ENCODE measurements at regions not wholly inside any gene's neighbourhood (a gene's known extent, or its start where the extent isn't known, plus 50 kb on each side); places are given as distances from the start of the nearest gene placed in this dataset.

DNA sequence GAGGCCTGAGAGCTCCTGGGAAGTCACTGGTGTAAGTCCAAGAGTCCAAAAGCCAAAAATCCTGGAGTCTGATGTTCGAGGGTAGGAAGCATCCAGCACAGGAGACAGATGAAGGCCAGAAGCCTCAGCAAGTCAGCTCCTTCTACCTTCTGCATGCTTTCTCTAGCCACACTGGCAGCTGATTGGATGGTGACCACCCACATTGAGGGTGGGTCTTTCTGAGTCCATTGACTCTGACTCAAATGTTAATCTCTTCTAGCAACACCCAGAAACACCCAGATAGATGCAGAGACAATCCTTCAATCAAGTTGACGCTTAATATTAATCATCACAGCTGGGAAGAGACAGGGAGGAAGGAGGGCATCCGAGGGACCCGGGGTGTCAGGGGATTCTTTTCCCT, 305.8 kb downstream of the AACS start:
- no peak for DNase-seq (ENCODE audit: low spot score)

- DNase-seq (ENCODE audit: low spot score): no peak
These were observed 306.9 kb downstream of the AACS start for GRCh38 chr12:125372085-125372484.

DNA sequence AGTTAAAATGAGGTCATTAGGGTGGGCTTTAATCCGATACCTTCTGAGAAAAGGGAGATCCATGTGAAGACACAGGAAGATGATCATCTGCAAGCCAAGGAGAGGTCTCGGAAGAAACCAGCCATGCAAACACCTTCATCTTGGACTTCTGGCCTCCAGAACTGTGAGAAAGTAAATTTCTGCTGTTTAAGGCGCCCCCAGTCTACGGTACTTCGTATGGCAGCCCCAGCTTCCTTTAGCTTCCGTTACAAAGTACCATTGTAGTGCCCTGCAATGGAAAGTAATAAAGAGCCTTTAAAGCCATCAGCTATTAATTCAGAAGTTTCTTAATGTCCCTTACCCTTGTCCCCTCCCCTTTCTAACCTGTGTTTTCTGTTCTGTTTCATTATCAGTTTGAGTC, 308.1 kb downstream of the AACS start:
- DNase-seq (ENCODE audit: low spot score): no peak

DNA sequence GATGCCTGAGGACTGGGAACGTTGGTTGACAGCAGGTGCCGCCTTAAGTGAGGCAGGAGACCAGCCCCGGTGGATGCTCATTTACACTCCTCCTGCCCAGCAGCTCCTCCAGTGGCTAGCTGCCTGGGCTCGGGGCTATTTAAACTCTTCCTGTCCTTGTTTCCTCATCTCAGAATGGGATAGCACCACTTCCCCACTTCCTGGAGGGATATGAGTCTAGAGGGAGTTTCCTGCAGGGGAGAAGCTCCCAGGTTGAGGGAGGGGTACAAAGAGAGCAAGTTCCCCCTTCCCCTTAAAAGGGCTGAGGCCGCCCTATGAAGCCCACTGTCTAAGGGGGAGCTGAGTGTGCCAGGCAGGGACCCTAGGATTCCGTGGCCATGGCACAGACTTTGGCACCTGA, 311.2 kb downstream of the AACS start:
- no peak for DNase-seq (ENCODE audit: low spot score)

- DNase-seq (ENCODE audit: low spot score): no peak
These were observed 311.9 kb downstream of the AACS start for GRCh38 chr12:125377093-125377492.

- no peak for DNase-seq (ENCODE audit: low spot score)
These were observed 316.1 kb downstream of the AACS start for GRCh38 chr12:125381373-125381772.

GRCh38 chr12:125382926-125383325, 317.7 kb downstream of the AACS start:
- no peak for DNase-seq (ENCODE audit: low spot score)

- DNase-seq (ENCODE audit: low spot score): no peak
These were observed 321.4 kb downstream of the AACS start for GRCh38 chr12:125386652-125387051.

GRCh38 chr12:125387206-125387605, 322.0 kb downstream of the AACS start:
- no peak for DNase-seq (ENCODE audit: low spot score)

DNA sequence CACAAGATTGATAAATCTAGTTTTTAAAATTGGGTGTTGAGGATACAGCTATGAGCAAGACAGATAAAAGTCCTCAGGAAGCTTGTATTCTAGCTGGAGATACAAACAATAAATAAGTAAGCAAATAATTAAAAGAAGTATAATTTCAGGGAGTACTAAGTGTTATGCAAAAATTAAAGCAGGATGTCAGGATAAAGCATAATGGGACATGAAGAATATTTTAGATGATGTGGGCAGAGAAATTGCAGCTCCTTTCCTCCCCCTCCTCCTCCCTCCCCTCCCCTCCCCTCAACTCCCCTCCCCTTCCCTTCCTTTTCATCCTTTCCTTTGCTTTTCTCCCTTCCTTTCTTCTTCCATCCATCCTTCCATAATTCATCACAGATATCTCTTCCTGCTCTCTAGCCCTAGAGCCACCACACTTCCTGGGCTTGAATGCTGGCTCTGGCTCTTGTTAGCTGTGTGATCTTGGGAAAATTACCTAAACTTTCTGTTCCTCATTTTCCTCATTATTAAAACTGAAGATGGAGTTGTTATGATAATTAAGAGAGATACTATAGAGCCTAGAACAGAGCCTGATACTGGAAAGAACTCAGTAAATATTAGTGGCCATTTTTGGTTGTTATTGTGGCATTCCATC, 323.9 kb downstream of the AACS start:
- no peak for DNase-seq (ENCODE audit: low spot score)

DNA sequence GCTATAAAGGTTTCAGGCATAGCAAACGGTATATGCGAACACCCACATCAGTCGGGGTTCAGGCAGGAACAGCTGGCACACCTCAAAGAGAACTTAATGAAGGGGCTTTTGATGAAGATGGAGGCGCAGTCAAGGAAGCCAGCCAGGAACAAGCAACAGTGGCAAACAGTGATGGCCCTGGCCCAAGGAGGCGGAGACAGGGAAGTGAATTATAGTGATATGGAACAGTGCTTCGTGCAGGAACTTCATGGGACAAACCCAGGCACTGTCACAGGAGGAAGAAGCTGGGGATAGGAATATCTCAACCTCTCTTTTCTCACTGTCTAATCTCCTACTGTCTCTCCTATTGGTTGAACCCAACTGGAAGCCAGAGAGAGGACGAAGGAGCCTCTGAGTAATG, 328.3 kb downstream of the AACS start:
- no peak for DNase-seq (ENCODE audit: low spot score)

DNA sequence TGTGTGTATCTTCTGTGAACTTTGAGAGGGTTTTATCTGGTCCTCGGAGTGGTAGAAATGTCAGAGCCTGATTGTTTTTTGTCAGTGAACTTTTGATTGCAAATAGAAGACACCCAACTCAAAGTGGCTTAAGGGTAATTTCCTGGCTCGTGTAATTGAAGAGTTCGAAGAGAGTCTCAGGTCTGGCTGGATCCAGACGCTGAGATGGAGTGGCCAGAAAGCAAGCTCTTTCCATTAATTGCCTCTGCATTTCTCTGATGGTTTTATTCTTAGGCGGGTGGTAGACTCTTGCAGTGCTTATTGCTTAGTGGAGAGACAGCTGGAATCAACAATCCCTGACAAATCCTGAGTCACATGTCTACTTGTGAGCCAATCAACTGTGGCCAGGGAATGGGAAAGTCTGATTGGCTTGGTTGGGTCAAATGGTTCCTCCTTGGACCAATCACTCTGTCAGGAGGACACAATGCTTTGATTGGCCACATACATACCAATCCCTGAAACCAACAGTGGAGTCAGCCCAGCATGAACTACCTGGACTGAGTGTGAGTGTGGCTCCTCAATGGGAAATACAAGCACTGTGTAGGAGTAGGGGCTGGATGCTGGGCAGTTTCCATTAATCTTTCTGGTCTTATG, 330.5 kb downstream of the AACS start:
- no peak for DNase-seq (ENCODE audit: low spot score)

GRCh38 chr12:125399489-125399888, 334.3 kb downstream of the AACS start:
- no peak for DNase-seq (ENCODE audit: low spot score)

- peak; percentile 18 for DNase-seq (ENCODE audit: low spot score)
These were observed 337.9 kb downstream of the AACS start for GRCh38 chr12:125402874-125403789.

DNA sequence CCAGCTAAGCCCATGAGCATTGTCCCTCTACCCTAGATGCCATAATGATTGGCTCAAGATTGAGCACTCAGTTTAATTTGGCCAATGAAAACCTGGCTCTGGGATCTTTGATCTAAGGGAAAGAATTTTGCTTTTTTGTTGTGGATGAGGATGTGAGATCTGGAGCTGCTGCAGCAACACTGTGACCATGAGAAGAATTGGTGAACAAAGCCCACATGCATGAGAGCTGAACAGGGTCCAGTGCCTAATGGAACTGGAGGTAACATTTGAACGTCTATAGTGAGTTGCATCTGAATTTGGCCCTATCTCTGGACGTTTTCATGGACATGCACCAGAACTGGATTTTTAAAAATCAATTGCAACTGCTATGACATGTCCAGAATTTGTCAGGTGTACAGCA, 338.6 kb downstream of the AACS start:
- no peak for DNase-seq (ENCODE audit: low spot score)

- DNase-seq (ENCODE audit: low spot score): no peak
These were observed 340.9 kb downstream of the AACS start for GRCh38 chr12:125406131-125406530.

DNA sequence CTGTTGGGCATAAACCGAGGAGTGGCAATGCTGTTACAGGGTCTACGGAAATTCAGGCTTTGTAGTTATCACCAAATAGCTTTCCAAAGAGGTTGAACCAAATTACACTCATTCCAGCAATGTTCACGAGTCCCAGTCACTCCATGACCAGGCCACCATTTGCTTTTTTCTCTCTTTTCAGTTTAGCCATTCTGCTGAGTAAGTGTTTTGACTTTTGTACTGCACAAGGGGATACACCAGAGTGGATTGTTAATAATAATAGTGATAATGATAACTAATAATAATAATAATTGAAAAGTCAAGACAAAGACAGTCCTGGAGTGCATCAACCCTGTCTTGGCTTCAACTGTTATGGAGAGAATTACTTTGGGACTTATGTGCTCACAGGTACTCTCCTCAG, 343.5 kb downstream of the AACS start:
- no peak for DNase-seq (ENCODE audit: low spot score)

GRCh38 chr12:125412506-125412905, 347.3 kb downstream of the AACS start:
- no peak for DNase-seq (ENCODE audit: low spot score)

- DNase-seq (ENCODE audit: low spot score): no peak
These were observed 352.2 kb downstream of the AACS start for GRCh38 chr12:125417446-125417845.

- no peak for DNase-seq (ENCODE audit: low spot score)
These were observed 353.8 kb downstream of the AACS start for GRCh38 chr12:125418902-125419564.

- no peak for DNase-seq (ENCODE audit: low spot score)
These were observed 359.7 kb downstream of the AACS start for GRCh38 chr12:125424909-125425308.

DNA sequence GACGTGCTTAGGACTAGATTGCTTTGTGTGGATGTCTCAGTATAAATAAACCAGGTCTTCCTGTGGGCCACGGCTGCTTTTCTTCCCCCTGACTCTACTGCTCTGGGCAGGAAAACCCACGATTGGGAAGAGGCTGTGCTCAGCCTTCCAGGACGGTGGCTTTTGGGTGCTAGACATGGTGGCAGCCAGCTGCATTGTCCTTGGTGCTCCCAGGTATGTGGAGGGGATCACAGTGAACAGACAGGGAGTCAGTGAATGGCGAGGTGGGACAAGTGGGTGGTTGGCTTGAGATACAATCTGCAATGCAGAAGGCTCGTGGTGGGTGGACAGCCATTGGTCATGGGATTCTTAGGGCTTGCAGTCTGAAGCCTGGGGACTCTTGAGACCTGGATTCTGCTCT, 366.3 kb downstream of the AACS start:
- DNase-seq (ENCODE audit: low spot score): no peak

GRCh38 chr12:125434131-125434530, 368.9 kb downstream of the AACS start:
- DNase-seq (ENCODE audit: low spot score): no peak
